ENCODE measurements at regions not wholly inside any gene's neighbourhood (a gene's known extent, or its start where the extent isn't known, plus 50 kb on each side); places are given as distances from the start of the nearest gene placed in this dataset.

- H3K27ac ChIP-seq, result no peak overlapping the region
- H3K27me3 ChIP-seq, result no peaks in the 10 kb centered on the region
- H3K9me3 ChIP-seq, result no peaks in the 10 kb centered on the region
- H3K4me1 ChIP-seq, result no peaks in the 10 kb centered on the region
- TF ChIP-seq CTCF (IDR thresholded peaks at IDR 0.05), result no peak
- no peaks in the 10 kb centered on the region for H3K36me3 ChIP-seq
- H3K4me3 ChIP-seq, result no peak overlapping the region
- DNase-seq (ENCODE audit: low spot score), result no peak
Observed at GRCh38 chr9:82367929-82368328, 379.4 kb downstream of the SPATA31D1 start.

GRCh38 chr9:82369251-82369945 is 380.8 kb downstream of the SPATA31D1 start:
- Histone ChIP-seq H3K36me3 (no peaks in the 10 kb centered on the region), H3K4me3 (no peak overlapping the region), H3K4me1 (no peaks in the 10 kb centered on the region), H3K27ac (no peak overlapping the region), H3K27me3 (no peaks in the 10 kb centered on the region), H3K9me3 (peaks cover 0 to 6% of the 10 kb centered on the region in 2 donors)
- TF ChIP-seq CTCF (IDR thresholded peaks at IDR 0.05), result no peak
- no peak for DNase-seq (ENCODE audit: low spot score)

- Histone ChIP-seq H3K36me3 (no peaks in the 10 kb centered on the region), H3K27me3 (no peaks in the 10 kb centered on the region), H3K27ac (no peak overlapping the region), H3K4me3 (no peak overlapping the region), H3K4me1 (no peaks in the 10 kb centered on the region), H3K9me3 (peaks cover 0 to 6% of the 10 kb centered on the region in 2 donors)
- no peak for TF ChIP-seq CTCF (IDR thresholded peaks at IDR 0.05)
- no peak for DNase-seq (ENCODE audit: low spot score)
Observed at GRCh38 chr9:82375041-82375440, 386.5 kb downstream of the SPATA31D1 start.

- peaks cover 0 to 6% of the 10 kb centered on the region in 2 donors for H3K9me3 ChIP-seq
- TF ChIP-seq CTCF (IDR thresholded peaks at IDR 0.05), result no peak
- H3K27ac ChIP-seq, result no peak overlapping the region
- no peaks in the 10 kb centered on the region for H3K27me3 ChIP-seq
- no peaks in the 10 kb centered on the region for H3K4me1 ChIP-seq
- DNase-seq (ENCODE audit: low spot score), result no peak
- no peak overlapping the region for H3K4me3 ChIP-seq
- no peaks in the 10 kb centered on the region for H3K36me3 ChIP-seq
Observed at GRCh38 chr9:82376677-82377232, 388.2 kb downstream of the SPATA31D1 start.

GRCh38 chr9:82382887-82383616 is 394.5 kb downstream of the SPATA31D1 start:
- Histone ChIP-seq H3K36me3 (no peaks in the 10 kb centered on the region), H3K4me1 (no peaks in the 10 kb centered on the region), H3K27ac (no peak overlapping the region), H3K9me3 (no peaks in the 10 kb centered on the region), H3K27me3 (no peaks in the 10 kb centered on the region), H3K4me3 (no peak overlapping the region)
- TF ChIP-seq CTCF (IDR thresholded peaks at IDR 0.05), result no peak
- DNase-seq (ENCODE audit: low spot score), result no peak

Data from right atrium auricular region (tissue), 2 donors.